ENCODE measurements at regions not wholly inside any gene's neighbourhood (a gene's known extent, or its start where the extent isn't known, plus 50 kb on each side); places are given as distances from the start of the nearest gene placed in this dataset.

DNA sequence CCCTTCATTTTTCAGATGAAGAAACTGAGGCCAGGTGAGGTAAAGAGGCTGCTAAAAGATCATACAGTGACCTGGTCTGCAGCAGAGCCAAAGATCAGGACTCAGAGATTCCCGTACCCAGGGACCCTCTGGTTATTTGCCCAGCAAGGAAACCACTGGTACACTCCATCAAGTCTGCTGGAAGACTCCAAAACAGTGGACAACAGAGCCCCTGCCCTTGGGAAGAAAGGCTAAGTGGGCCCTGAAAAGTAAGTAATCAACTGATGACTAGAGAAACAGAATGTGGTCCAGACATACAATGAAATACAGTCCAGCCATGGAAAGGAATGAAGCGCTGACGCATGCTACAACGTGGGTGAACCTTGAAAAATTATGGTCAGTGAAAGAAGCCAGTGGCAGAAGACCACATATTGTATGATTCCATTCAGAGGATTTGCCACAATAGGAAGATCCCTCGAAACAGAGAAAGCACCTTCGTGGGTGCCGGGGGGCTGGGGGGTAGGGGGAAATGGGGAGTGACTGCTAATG is 106.4 kb downstream of the ETS2 start:
- DNase-seq (ENCODE audit: low read depth), result no peak
- ChIA-PET POLR2A (no interaction called here), CTCF (no interaction called here)
- Histone ChIP-seq H3K4me3 (ENCODE audit: low read depth, low read length) (no peak overlapping the region), H3K27me3 (ENCODE audit: control insufficient read depth, insufficient read depth, low read length) (no peaks in the 10 kb centered on the region), H3K36me3 (ENCODE audit: control insufficient read depth, insufficient read depth, low read length) (no peaks in the 10 kb centered on the region)
- TF ChIP-seq, protein P1, sequence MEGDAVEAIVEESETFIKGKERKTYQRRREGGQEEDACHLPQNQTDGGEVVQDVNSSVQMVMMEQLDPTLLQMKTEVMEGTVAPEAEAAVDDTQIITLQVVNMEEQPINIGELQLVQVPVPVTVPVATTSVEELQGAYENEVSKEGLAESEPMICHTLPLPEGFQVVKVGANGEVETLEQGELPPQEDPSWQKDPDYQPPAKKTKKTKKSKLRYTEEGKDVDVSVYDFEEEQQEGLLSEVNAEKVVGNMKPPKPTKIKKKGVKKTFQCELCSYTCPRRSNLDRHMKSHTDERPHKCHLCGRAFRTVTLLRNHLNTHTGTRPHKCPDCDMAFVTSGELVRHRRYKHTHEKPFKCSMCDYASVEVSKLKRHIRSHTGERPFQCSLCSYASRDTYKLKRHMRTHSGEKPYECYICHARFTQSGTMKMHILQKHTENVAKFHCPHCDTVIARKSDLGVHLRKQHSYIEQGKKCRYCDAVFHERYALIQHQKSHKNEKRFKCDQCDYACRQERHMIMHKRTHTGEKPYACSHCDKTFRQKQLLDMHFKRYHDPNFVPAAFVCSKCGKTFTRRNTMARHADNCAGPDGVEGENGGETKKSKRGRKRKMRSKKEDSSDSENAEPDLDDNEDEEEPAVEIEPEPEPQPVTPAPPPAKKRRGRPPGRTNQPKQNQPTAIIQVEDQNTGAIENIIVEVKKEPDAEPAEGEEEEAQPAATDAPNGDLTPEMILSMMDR (IDR thresholded peaks at IDR 0.05; ENCODE audit: insufficient read depth, low read depth, low read length), result no peak

DNA sequence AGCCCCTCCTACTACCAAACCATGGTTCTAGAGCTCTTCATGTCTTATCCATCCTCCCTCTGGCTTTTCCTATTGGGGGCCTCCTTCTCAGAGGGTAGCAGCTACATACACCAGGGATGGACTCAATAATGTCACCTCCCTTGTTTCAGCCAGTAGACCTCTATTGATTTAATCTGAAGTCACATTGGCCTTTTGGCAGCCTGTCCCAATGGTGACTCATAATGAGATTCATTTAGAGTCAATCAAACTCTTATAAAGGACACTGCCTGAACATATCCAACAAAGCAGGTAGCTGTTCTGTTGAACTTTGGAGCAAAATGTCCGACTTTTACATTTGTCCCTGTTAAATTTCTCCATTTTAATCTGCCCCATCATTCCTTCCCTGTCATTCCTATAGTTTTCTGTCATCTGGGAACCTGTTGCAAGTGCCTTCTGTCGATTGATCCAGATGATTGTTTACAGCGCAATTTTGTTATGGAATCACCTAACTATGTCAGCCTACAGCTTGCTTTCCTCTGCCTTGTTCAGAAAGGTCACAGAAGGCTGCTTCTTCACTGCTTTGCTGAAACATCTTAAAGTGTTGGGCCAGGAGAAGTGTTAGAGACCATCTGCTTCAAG is 105.9 kb downstream of the ETS2 start:
- no peaks in the 10 kb centered on the region for H3K36me3 ChIP-seq (ENCODE audit: control insufficient read depth, insufficient read depth, low read length)
- no peak overlapping the region for H3K4me3 ChIP-seq (ENCODE audit: low read depth, low read length)
- DNase-seq (ENCODE audit: low read depth), result no peak
- POLR2A ChIA-PET, result no interaction called here
- CTCF ChIA-PET, result no interaction called here
- H3K27me3 ChIP-seq (ENCODE audit: control insufficient read depth, insufficient read depth, low read length), result no peaks in the 10 kb centered on the region
- TF ChIP-seq, protein P1 (IDR thresholded peaks at IDR 0.05; ENCODE audit: insufficient read depth, low read depth, low read length), result no peak

DNA sequence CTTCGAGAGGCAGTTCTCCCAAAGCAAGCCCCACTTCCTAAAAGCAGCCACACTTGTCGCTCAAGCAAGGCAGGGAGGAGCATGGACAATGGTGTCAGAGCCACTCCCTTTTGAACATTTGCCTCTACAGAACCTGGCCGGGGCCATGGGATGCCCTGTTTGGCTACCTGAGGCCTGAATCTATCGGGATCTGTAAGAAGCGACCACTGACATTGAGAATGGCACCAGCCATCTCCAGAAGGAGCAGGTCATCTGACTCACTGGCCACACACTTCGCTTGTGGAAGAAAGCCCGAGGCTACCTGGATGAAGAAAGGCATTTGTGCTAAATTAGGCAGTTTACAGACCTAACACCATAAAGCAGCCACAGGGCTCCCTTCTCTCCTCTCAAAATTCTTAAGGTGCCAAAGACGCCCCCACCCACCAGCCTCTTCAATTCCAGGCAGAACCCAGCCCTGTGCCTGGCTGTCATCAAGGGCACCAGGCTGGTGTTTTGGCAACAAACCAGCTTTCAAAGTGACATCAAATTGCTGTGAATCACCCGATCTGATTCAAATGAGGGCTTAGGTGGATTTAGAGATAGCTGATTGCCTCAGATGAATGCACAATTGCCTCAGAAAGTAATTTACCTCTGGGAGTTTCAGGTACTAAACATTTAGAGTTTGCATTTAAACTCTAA is 104.8 kb downstream of the ETS2 start:
- Histone ChIP-seq H3K36me3 (ENCODE audit: control insufficient read depth, insufficient read depth, low read length) (no peaks in the 10 kb centered on the region), H3K27me3 (ENCODE audit: control insufficient read depth, insufficient read depth, low read length) (no peaks in the 10 kb centered on the region), H3K4me3 (ENCODE audit: low read depth, low read length) (no peak overlapping the region)
- ChIA-PET POLR2A (no interaction called here), CTCF (no interaction called here)
- no peak for DNase-seq (ENCODE audit: low read depth)
- TF ChIP-seq, protein P1 (IDR thresholded peaks at IDR 0.05; ENCODE audit: insufficient read depth, low read depth, low read length), result no peak

DNA sequence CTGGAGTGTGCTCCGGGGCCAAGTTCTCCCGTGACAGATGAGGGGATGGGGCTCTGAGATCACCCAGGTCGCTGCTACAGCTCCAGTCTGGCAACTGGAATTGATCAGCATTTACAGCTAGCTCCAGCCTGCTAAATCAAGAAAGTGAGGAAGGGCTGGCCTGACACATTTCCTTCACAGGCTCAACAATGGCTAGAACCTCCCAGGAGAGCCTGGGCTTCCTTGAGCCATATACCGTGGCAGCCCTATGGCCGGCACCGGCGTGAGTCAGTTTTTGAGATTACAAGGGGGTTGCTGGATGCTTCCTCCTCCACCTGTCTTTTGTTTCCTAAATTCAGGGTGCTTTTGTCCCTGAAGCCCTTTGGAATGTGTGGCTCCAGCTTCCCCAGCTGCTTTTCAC is 104.2 kb downstream of the ETS2 start:
- ChIA-PET POLR2A (no interaction called here), CTCF (no interaction called here)

DNA sequence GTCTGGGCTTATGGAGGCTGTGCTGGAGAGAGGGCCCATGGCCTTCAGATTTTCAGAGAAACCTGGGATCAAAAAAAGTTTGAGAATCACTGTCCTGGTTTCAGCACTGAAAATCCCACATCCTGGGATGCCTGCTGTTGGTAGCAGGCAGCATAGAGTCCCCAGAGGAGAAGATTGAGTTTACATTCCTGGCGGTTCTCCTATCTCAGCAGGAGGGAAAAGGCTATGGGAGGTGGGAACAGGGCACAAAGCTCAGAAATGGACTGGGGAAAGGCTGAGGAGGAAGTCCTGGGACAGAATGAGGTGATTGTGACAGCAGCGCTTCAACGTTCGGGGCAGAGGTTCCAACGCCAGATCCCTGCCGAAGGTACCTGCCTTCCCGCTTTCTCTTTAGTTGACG is 103.4 kb downstream of the ETS2 start:
- no peak for DNase-seq (ENCODE audit: low read depth)
- Histone ChIP-seq H3K4me3 (ENCODE audit: low read depth, low read length) (no peak overlapping the region), H3K27me3 (ENCODE audit: control insufficient read depth, insufficient read depth, low read length) (no peaks in the 10 kb centered on the region), H3K36me3 (ENCODE audit: control insufficient read depth, insufficient read depth, low read length) (no peaks in the 10 kb centered on the region)
- TF ChIP-seq, protein P1 (IDR thresholded peaks at IDR 0.05; ENCODE audit: insufficient read depth, low read depth, low read length), result no peak
- POLR2A ChIA-PET, result no interaction called here
- CTCF ChIA-PET, result interaction anchor here (1.2 kb wide), 1 partner anchor 9 kb away, joined by 3 read pairs; no protein-coding TSS in a partner anchor

More for the DNA sequence above, 104.2 kb downstream of the ETS2 start:
- TF ChIP-seq, protein P1 (IDR thresholded peaks at IDR 0.05; ENCODE audit: insufficient read depth, low read depth, low read length), result no peak
- Histone ChIP-seq H3K4me3 (ENCODE audit: low read depth, low read length) (no peak overlapping the region), H3K36me3 (ENCODE audit: control insufficient read depth, insufficient read depth, low read length) (no peaks in the 10 kb centered on the region), H3K27me3 (ENCODE audit: control insufficient read depth, insufficient read depth, low read length) (no peaks in the 10 kb centered on the region)
- no peak for DNase-seq (ENCODE audit: low read depth)
